Muscle layer of colon (tissue), 2 donors: ENCODE measurements at regions not wholly inside any gene's neighbourhood (a gene's known extent, or its start where the extent isn't known, plus 50 kb on each side); places are given as distances from the start of the nearest gene placed in this dataset.

Experiments
- H3K27ac ChIP-seq: one replicate; pipeline ENCODE4 v1.7.0; 2013; ENCODE audit warnings: low read depth, mild to moderate bottlenecking, low read length, moderate library complexity
- H3K27me3 ChIP-seq, 2 donors: one replicate each; pipeline ENCODE4 v1.7.0; 2013; ENCODE audit warnings: low read length in 2 of 2, mild to moderate bottlenecking in 2 of 2; ENCODE audit not compliant: insufficient read depth in 2 of 2, control insufficient read depth in 1 of 2
- H3K36me3 ChIP-seq: one replicate; pipeline ENCODE4 v1.7.0; 2013; ENCODE audit warnings: mild to moderate bottlenecking, low read length; ENCODE audit not compliant: insufficient read depth
- H3K4me1 ChIP-seq: one replicate; pipeline ENCODE4 v1.7.0; 2013; ENCODE audit warnings: mild to moderate bottlenecking, low read length; ENCODE audit not compliant: insufficient read depth
- H3K4me3 ChIP-seq, 2 donors: one replicate each; pipeline ENCODE4 v1.7.0; 2013; ENCODE audit warnings: low read length in 2 of 2, low read depth in 1 of 2, mild to moderate bottlenecking in 1 of 2, moderate library complexity in 1 of 2
- H3K9ac ChIP-seq: one replicate; pipeline ENCODE4 v1.7.0; 2013; ENCODE audit warnings: low read length
- H3K9me3 ChIP-seq: one replicate; pipeline ENCODE4 v1.7.0; 2013; ENCODE audit warnings: mild to moderate bottlenecking, low read length
- donor health status: abdominal sarcoma.
- donor health status: Adenocarcinoma of cecum.

GRCh38 chr14:28467611-28468010 lies 299.0 kb upstream of the FOXG1 start:
- H3K27ac ChIP-seq: no peak overlapping the region

GRCh38 chr14:28468191-28469151 lies 298.1 kb upstream of the FOXG1 start:
- Histone ChIP-seq H3K9ac (no peak overlapping the region), H3K36me3 (no peaks in the 10 kb centered on the region), H3K4me3 (no peak overlapping the region), H3K27ac (no peak overlapping the region), H3K27me3 (no peaks in the 10 kb centered on the region), H3K4me1 (no peaks in the 10 kb centered on the region), H3K9me3 (peaks cover 3% of the 10 kb centered on the region)

More at GRCh38 chr14:28467611-28468010, 299.0 kb upstream of the FOXG1 start:
- no peaks in the 10 kb centered on the region for H3K27me3 ChIP-seq
- H3K4me3 ChIP-seq: no peak overlapping the region
- H3K4me1 ChIP-seq: no peaks in the 10 kb centered on the region
- no peak overlapping the region for H3K9ac ChIP-seq
- no peaks in the 10 kb centered on the region for H3K36me3 ChIP-seq
- peaks cover 3% of the 10 kb centered on the region for H3K9me3 ChIP-seq

- no peaks in the 10 kb centered on the region for H3K4me1 ChIP-seq
- H3K4me3 ChIP-seq: no peak overlapping the region
- no peak overlapping the region for H3K27ac ChIP-seq
- no peaks in the 10 kb centered on the region for H3K27me3 ChIP-seq
- H3K9ac ChIP-seq: no peak overlapping the region
- no peaks in the 10 kb centered on the region for H3K36me3 ChIP-seq
- H3K9me3 ChIP-seq: no peaks in the 10 kb centered on the region
Measured at GRCh38 chr14:28482251-28483040, 284.1 kb upstream of the FOXG1 start.

- no peak overlapping the region for H3K4me3 ChIP-seq
- H3K9ac ChIP-seq: no peak overlapping the region
- no peaks in the 10 kb centered on the region for H3K9me3 ChIP-seq
- no peak overlapping the region for H3K27ac ChIP-seq
- H3K4me1 ChIP-seq: no peaks in the 10 kb centered on the region
- H3K27me3 ChIP-seq: no peaks in the 10 kb centered on the region
- no peaks in the 10 kb centered on the region for H3K36me3 ChIP-seq
Measured at GRCh38 chr14:28483506-28483905, 283.1 kb upstream of the FOXG1 start.

- Histone ChIP-seq H3K27ac (no peak overlapping the region), H3K4me3 (no peak overlapping the region), H3K9me3 (no peaks in the 10 kb centered on the region), H3K9ac (no peak overlapping the region), H3K36me3 (no peaks in the 10 kb centered on the region), H3K27me3 (no peaks in the 10 kb centered on the region), H3K4me1 (no peaks in the 10 kb centered on the region)
Measured at GRCh38 chr14:28488684-28489083, 277.9 kb upstream of the FOXG1 start.

GRCh38 chr14:28493516-28493915 lies 273.1 kb upstream of the FOXG1 start:
- no peak overlapping the region for H3K27ac ChIP-seq
- no peaks in the 10 kb centered on the region for H3K9me3 ChIP-seq
- no peaks in the 10 kb centered on the region for H3K4me1 ChIP-seq
- H3K36me3 ChIP-seq: no peaks in the 10 kb centered on the region
- no peak overlapping the region for H3K4me3 ChIP-seq
- no peaks in the 10 kb centered on the region for H3K27me3 ChIP-seq
- no peak overlapping the region for H3K9ac ChIP-seq

GRCh38 chr14:28494196-28494595 lies 272.4 kb upstream of the FOXG1 start:
- no peaks in the 10 kb centered on the region for H3K9me3 ChIP-seq
- no peak overlapping the region for H3K9ac ChIP-seq
- no peaks in the 10 kb centered on the region for H3K4me1 ChIP-seq
- H3K36me3 ChIP-seq: no peaks in the 10 kb centered on the region
- H3K27me3 ChIP-seq: no peaks in the 10 kb centered on the region
- H3K27ac ChIP-seq: no peak overlapping the region
- H3K4me3 ChIP-seq: no peak overlapping the region

- H3K9me3 ChIP-seq: no peaks in the 10 kb centered on the region
- no peak overlapping the region for H3K27ac ChIP-seq
- no peaks in the 10 kb centered on the region for H3K36me3 ChIP-seq
- H3K9ac ChIP-seq: no peak overlapping the region
- no peaks in the 10 kb centered on the region for H3K27me3 ChIP-seq
- no peaks in the 10 kb centered on the region for H3K4me1 ChIP-seq
- H3K4me3 ChIP-seq: no peak overlapping the region
Measured at GRCh38 chr14:28496364-28496763, 270.2 kb upstream of the FOXG1 start.

GRCh38 chr14:28502517-28502916 lies 264.1 kb upstream of the FOXG1 start:
- H3K27me3 ChIP-seq: no peaks in the 10 kb centered on the region
- H3K9ac ChIP-seq: no peak overlapping the region
- no peaks in the 10 kb centered on the region for H3K4me1 ChIP-seq
- no peaks in the 10 kb centered on the region for H3K9me3 ChIP-seq
- H3K36me3 ChIP-seq: no peaks in the 10 kb centered on the region
- H3K27ac ChIP-seq: no peak overlapping the region
- no peak overlapping the region for H3K4me3 ChIP-seq

- Histone ChIP-seq H3K4me3 (no peak overlapping the region), H3K36me3 (no peaks in the 10 kb centered on the region), H3K4me1 (no peaks in the 10 kb centered on the region), H3K27me3 (no peaks in the 10 kb centered on the region), H3K9me3 (no peaks in the 10 kb centered on the region), H3K27ac (no peak overlapping the region), H3K9ac (no peak overlapping the region)
Measured at GRCh38 chr14:28515571-28515970, 251.0 kb upstream of the FOXG1 start.

GRCh38 chr14:28536889-28537288 lies 229.7 kb upstream of the FOXG1 start:
- Histone ChIP-seq H3K9ac (no peak overlapping the region), H3K36me3 (no peaks in the 10 kb centered on the region), H3K4me1 (no peaks in the 10 kb centered on the region), H3K27ac (no peak overlapping the region), H3K4me3 (no peak overlapping the region), H3K27me3 (no peaks in the 10 kb centered on the region), H3K9me3 (no peaks in the 10 kb centered on the region)
